ENCODE measurements at regions not wholly inside any gene's neighbourhood (a gene's known extent, or its start where the extent isn't known, plus 50 kb on each side); places are given as distances from the start of the nearest gene placed in this dataset.
"Not testable (repeated sequence)": the region's sequence is repeated elsewhere in the genome, so short reads cannot be mapped to it uniquely, and the experiment has no call there.

DNA sequence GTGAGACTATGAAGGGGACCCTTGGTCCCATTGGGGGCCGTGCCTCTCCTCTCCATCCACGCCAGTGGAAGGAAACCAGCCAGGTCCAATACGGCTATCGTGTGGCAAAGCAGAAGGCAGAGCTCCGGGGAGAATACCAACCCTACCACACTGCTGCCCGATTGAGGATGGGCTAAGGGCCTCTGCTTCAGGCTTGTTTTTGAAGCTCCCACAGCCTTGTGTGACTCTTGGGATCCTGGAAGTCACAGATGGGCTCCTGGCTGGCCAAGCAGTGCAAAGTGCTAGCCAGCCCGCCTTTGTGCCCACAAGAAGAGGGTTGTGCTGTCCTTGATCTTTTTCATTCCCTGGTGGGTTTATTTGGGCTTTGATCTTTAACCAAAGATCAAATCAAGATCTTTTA is 70.6 kb upstream of the ID2 start:
- no peaks in the 10 kb centered on the region for H3K36me3 ChIP-seq (ENCODE audit: control insufficient read depth, insufficient read depth, low read length)
- Mint-ChIP-seq H3K36me3 (ENCODE audit: low read depth) (no peaks in the 10 kb centered on the region), H3K4me3 (no peak overlapping the region), H3K27ac (no peak overlapping the region), H3K27me3 (ENCODE audit: insufficient read depth) (peaks cover 46% of the 10 kb centered on the region), H3K4me1 (peaks cover 17% of the 10 kb centered on the region), H3K9me3 (peaks cover 6% of the 10 kb centered on the region)
- peak; percentile 22 for DNase-seq
- 97% methylated on average over 7 of the region's 7 CpGs; no CpG with 5 or more reads in 1 of the 2 experiments for WGBS, 2 experiments (ENCODE audit: insufficient coverage in 1 of 2, insufficient read length in 1 of 2)
- TF ChIP-seq, protein P1, sequence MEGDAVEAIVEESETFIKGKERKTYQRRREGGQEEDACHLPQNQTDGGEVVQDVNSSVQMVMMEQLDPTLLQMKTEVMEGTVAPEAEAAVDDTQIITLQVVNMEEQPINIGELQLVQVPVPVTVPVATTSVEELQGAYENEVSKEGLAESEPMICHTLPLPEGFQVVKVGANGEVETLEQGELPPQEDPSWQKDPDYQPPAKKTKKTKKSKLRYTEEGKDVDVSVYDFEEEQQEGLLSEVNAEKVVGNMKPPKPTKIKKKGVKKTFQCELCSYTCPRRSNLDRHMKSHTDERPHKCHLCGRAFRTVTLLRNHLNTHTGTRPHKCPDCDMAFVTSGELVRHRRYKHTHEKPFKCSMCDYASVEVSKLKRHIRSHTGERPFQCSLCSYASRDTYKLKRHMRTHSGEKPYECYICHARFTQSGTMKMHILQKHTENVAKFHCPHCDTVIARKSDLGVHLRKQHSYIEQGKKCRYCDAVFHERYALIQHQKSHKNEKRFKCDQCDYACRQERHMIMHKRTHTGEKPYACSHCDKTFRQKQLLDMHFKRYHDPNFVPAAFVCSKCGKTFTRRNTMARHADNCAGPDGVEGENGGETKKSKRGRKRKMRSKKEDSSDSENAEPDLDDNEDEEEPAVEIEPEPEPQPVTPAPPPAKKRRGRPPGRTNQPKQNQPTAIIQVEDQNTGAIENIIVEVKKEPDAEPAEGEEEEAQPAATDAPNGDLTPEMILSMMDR (conservative IDR thresholded peaks at IDR 0.05), result no peak
- H3K27ac ChIP-seq (ENCODE audit: low read depth, low read length), result no peak overlapping the region
- peaks cover 5% of the 10 kb centered on the region for H3K9me3 ChIP-seq (ENCODE audit: control insufficient read depth, low read length)
- no peaks in the 10 kb centered on the region for H3K27me3 ChIP-seq (ENCODE audit: control insufficient read depth, insufficient read depth, low read length, poor library complexity, severe bottlenecking)
- H3K9ac ChIP-seq (ENCODE audit: extremely low read depth, low read length, poor library complexity, severe bottlenecking), result no peak overlapping the region
- H3K4me3 ChIP-seq (ENCODE audit: low read length), result no peak overlapping the region
- H3K4me1 ChIP-seq (ENCODE audit: control insufficient read depth, insufficient read depth, low read length), result peaks cover 13% of the 10 kb centered on the region

DNA sequence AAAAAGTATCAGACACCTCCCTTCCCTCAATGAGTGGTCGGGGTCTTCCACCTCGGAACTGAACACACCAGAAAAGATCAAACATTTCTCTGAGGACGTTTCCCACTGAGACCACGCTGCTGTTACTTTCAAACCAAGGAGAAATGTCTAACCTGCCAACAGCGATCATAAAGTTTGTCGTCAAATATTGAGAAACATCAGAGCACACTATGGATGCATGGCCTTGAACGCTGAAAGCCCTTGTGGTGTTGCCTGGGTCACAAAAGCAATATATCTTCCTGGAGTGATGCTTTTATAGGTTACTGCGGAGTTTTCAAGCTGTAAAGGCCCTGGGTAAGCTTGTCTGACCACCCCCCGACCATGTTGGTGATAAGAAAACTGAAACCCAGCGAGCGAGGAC is 70.2 kb upstream of the ID2 start:
- Mint-ChIP-seq H3K4me1 (peaks cover 17% of the 10 kb centered on the region), H3K27me3 (ENCODE audit: insufficient read depth) (peaks cover 43% of the 10 kb centered on the region), H3K27ac (no peak overlapping the region), H3K4me3 (no peak overlapping the region), H3K36me3 (ENCODE audit: low read depth) (no peaks in the 10 kb centered on the region), H3K9me3 (peaks cover 6% of the 10 kb centered on the region)
- no peak for DNase-seq
- no peak overlapping the region for H3K27ac ChIP-seq (ENCODE audit: low read depth, low read length)
- H3K27me3 ChIP-seq (ENCODE audit: control insufficient read depth, insufficient read depth, low read length, poor library complexity, severe bottlenecking), result no peaks in the 10 kb centered on the region
- WGBS, 2 experiments (ENCODE audit: insufficient coverage in 1 of 2, insufficient read length in 1 of 2), result 90 to 94% methylated on average over 11 of the region's 11 CpGs
- H3K36me3 ChIP-seq (ENCODE audit: control insufficient read depth, insufficient read depth, low read length), result no peaks in the 10 kb centered on the region
- no peak overlapping the region for H3K4me3 ChIP-seq (ENCODE audit: low read length)
- H3K9ac ChIP-seq (ENCODE audit: extremely low read depth, low read length, poor library complexity, severe bottlenecking), result no peak overlapping the region
- peaks cover 13% of the 10 kb centered on the region for H3K4me1 ChIP-seq (ENCODE audit: control insufficient read depth, insufficient read depth, low read length)
- TF ChIP-seq, protein P1 (conservative IDR thresholded peaks at IDR 0.05), result no peak
- H3K9me3 ChIP-seq (ENCODE audit: control insufficient read depth, low read length), result peaks cover 5% of the 10 kb centered on the region

DNA sequence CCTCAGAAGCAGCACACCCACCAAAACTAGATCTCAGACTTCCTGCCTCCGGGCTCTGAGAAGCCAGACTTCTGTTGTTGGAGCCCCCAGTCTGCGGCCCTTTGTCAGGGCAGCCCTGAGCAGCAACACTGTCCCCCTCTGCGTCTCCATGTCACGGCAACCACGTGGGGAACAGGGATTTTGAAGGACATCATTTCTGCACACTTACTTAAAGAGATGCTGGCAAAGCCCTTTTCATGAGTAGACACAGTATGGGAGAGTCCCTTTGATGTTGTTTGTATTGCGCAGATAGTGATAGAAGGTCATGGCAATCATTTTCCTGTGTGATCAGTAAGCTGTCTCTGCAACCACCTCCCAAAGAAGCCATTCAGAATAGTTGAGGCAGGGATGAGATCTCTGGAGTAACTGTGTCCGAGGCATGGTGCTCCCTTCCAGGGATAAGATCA is 69.1 kb upstream of the ID2 start:
- no peak overlapping the region for H3K9ac ChIP-seq (ENCODE audit: extremely low read depth, low read length, poor library complexity, severe bottlenecking)
- DNase-seq, result peak; percentile 26
- H3K4me1 Mint-ChIP-seq, result peaks cover 17% of the 10 kb centered on the region
- H3K27me3 Mint-ChIP-seq (ENCODE audit: insufficient read depth), result peaks cover 32% of the 10 kb centered on the region
- WGBS, 2 experiments (ENCODE audit: insufficient coverage in 1 of 2, insufficient read length in 1 of 2), result 91 to 95% methylated on average over 6 to 7 of the region's 7 CpGs
- no peak overlapping the region for H3K4me3 ChIP-seq (ENCODE audit: low read length)
- H3K27ac Mint-ChIP-seq, result no peak overlapping the region
- peaks cover 5% of the 10 kb centered on the region for H3K9me3 ChIP-seq (ENCODE audit: control insufficient read depth, low read length)
- peaks cover 6% of the 10 kb centered on the region for H3K9me3 Mint-ChIP-seq
- H3K27ac ChIP-seq (ENCODE audit: low read depth, low read length), result no peak overlapping the region
- TF ChIP-seq, protein P1 (conservative IDR thresholded peaks at IDR 0.05), result no peak
- H3K36me3 ChIP-seq (ENCODE audit: control insufficient read depth, insufficient read depth, low read length), result no peaks in the 10 kb centered on the region
- peaks cover 13% of the 10 kb centered on the region for H3K4me1 ChIP-seq (ENCODE audit: control insufficient read depth, insufficient read depth, low read length)
- H3K27me3 ChIP-seq (ENCODE audit: control insufficient read depth, insufficient read depth, low read length, poor library complexity, severe bottlenecking), result no peaks in the 10 kb centered on the region
- H3K4me3 Mint-ChIP-seq, result no peak overlapping the region
- no peaks in the 10 kb centered on the region for H3K36me3 Mint-ChIP-seq (ENCODE audit: low read depth)

DNA sequence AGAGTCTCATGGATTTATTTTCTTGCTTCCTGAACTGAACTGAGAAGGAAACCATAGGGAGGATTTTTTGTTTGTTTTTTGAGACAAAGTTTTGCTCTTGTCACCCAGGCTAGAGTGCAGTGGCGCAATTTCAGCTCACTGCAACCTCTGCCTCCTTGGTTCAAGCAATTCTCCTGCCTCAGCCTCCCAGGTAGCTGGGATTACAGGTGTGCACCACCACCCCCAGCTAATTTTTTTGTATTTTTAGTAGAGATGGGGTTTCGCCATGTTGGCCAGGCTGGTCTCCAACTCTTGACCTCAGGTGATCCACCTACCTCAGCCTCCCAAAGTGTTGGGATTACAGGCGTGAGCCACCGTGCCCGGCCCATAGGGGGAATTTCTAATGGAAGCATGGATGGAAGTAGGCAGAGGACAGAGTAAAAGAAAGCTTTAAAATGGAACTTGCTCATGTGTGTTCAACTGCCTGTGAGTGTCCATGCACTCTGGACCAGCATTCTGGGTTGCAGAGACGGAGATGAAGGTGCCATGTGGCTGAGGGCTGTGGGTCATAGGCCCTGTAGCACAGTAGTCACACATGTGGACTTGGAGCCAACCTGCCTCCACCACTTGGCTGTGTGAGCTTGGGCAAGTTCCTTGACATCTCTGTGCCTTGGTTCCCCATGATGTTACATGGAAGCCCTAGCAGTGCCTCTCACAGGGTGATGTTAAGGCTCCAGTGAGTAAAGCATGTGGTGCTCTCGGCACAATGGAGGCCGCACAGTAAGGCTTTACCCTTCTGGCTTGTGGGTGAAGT is 68.5 kb upstream of the ID2 start:
- H3K36me3 Mint-ChIP-seq (ENCODE audit: low read depth); H3K9me3 Mint-ChIP-seq; H3K4me3 ChIP-seq (ENCODE audit: low read length); H3K27me3 ChIP-seq (ENCODE audit: control insufficient read depth, insufficient read depth, low read length, poor library complexity, severe bottlenecking); H3K9ac ChIP-seq (ENCODE audit: extremely low read depth, low read length, poor library complexity, severe bottlenecking); H3K9me3 ChIP-seq (ENCODE audit: control insufficient read depth, low read length); DNase-seq; H3K4me3 Mint-ChIP-seq; H3K36me3 ChIP-seq (ENCODE audit: control insufficient read depth, insufficient read depth, low read length); H3K27ac ChIP-seq (ENCODE audit: low read depth, low read length); H3K27ac Mint-ChIP-seq: not testable (repeated sequence)
- peaks cover 17% of the 10 kb centered on the region for H3K4me1 Mint-ChIP-seq
- peaks cover 26% of the 10 kb centered on the region for H3K27me3 Mint-ChIP-seq (ENCODE audit: insufficient read depth)
- 95 to 100% methylated on average over 5 to 7 of the region's 8 CpGs for WGBS, 2 experiments (ENCODE audit: insufficient coverage in 1 of 2, insufficient read length in 1 of 2)
- H3K4me1 ChIP-seq (ENCODE audit: control insufficient read depth, insufficient read depth, low read length), result peaks cover 13% of the 10 kb centered on the region

Data from endodermal cell (in vitro differentiated cells).